ENCODE measurements at regions not wholly inside any gene's neighbourhood (a gene's known extent, or its start where the extent isn't known, plus 50 kb on each side); places are given as distances from the start of the nearest gene placed in this dataset.

- no peaks in the 10 kb centered on the region for H3K36me3 Mint-ChIP-seq (ENCODE audit: low read depth)
- H3K9me3 Mint-ChIP-seq = no peaks in the 10 kb centered on the region
- no peak for DNase-seq (ENCODE audit: low spot score)
- no peak overlapping the region for H3K4me3 Mint-ChIP-seq
- peaks cover 24% of the 10 kb centered on the region for H3K27me3 Mint-ChIP-seq (ENCODE audit: low read depth)
- H3K4me1 Mint-ChIP-seq (ENCODE audit: low read depth) = no peaks in the 10 kb centered on the region
- H3K27ac Mint-ChIP-seq = no peak overlapping the region
Observed at GRCh38 chr1:9486466-9487140, 52.7 kb upstream of the SLC25A33 start.
